Astrocyte (in vitro differentiated cells and primary cell): ENCODE measurements at regions not wholly inside any gene's neighbourhood (a gene's known extent, or its start where the extent isn't known, plus 50 kb on each side); places are given as distances from the start of the nearest gene placed in this dataset.

ENCODE experiments used
- DNase-seq: peaks from one replicate; pipeline ENCODE4 v3.0.0-alpha.2; 2010; ENCODE audit warnings: low read depth
- FAIRE-seq: peaks from 2 replicates; lab custom pipeline; 2011; peaks lifted over from hg19 to GRCh38; lab: Jason Lieb, UNC
- H2AFZ ChIP-seq: 2 replicates; pipeline ENCODE4 v1.6.0; 2012; ENCODE audit warnings: low read depth, low read length, inconsistent platforms
- H3K27ac ChIP-seq: 2 replicates; pipeline ENCODE4 v1.5.1; 2011; ENCODE audit warnings: low read depth, low read length, inconsistent platforms
- H3K27me3 ChIP-seq: 2 replicates; pipeline ENCODE4 v1.6.0; 2011; ENCODE audit warnings: low read length, inconsistent platforms; ENCODE audit not compliant: insufficient read depth
- H3K36me3 ChIP-seq: 2 replicates; pipeline ENCODE4 v1.5.1; 2011; ENCODE audit warnings: low read length, inconsistent platforms; ENCODE audit not compliant: insufficient read depth
- H3K4me1 ChIP-seq: 2 replicates; pipeline ENCODE4 v1.5.1; 2011; ENCODE audit warnings: low read length, inconsistent platforms; ENCODE audit not compliant: insufficient read depth
- H3K4me2 ChIP-seq: 2 replicates; pipeline ENCODE4 v1.6.0; 2012; ENCODE audit warnings: low read length, inconsistent platforms
- H3K4me3 ChIP-seq: 2 replicates; pipeline ENCODE4 v1.5.1; 2011; ENCODE audit warnings: low read depth, mild to moderate bottlenecking, low read length, inconsistent platforms; ENCODE audit not compliant: insufficient read depth
- H3K79me2 ChIP-seq: 2 replicates; pipeline ENCODE4 v1.6.0; 2012; ENCODE audit warnings: mild to moderate bottlenecking, low read length, inconsistent platforms; ENCODE audit not compliant: insufficient read depth
- H3K9ac ChIP-seq: 2 replicates; pipeline ENCODE4 v1.6.0; 2012; ENCODE audit warnings: mild to moderate bottlenecking, low read length, inconsistent platforms
- H3K9me3 ChIP-seq: 2 replicates; pipeline ENCODE4 v1.5.1; 2012; ENCODE audit warnings: low read depth, mild to moderate bottlenecking, low read length, inconsistent platforms; ENCODE audit not compliant: insufficient read depth
- H4K20me1 ChIP-seq: 2 replicates; pipeline ENCODE4 v1.6.0; 2012; ENCODE audit warnings: low read length, inconsistent platforms; ENCODE audit not compliant: insufficient read depth
- H3K27ac Mint-ChIP-seq: one replicate; pipeline ENCODE4 v1.8.0; 2021; ENCODE audit warnings: mild to moderate bottlenecking, mixed read lengths; ENCODE audit not compliant: unreplicated experiment
- H3K27me3 Mint-ChIP-seq: one replicate; pipeline ENCODE4 v1.8.0; 2021; ENCODE audit warnings: low read depth, mixed read lengths; ENCODE audit not compliant: unreplicated experiment
- H3K36me3 Mint-ChIP-seq: one replicate; pipeline ENCODE4 v1.8.0; 2021; ENCODE audit warnings: low read depth, mixed read lengths; ENCODE audit not compliant: unreplicated experiment
- H3K4me1 Mint-ChIP-seq: one replicate; pipeline ENCODE4 v1.8.0; 2021; ENCODE audit warnings: low read depth, mixed read lengths; ENCODE audit not compliant: unreplicated experiment
- H3K4me3 Mint-ChIP-seq: one replicate; pipeline ENCODE4 v1.8.0; 2021; ENCODE audit warnings: mild to moderate bottlenecking, moderate library complexity, mixed read lengths; ENCODE audit not compliant: unreplicated experiment
- H3K9me3 Mint-ChIP-seq: one replicate; pipeline ENCODE4 v1.8.0; 2021; ENCODE audit warnings: mild to moderate bottlenecking, mixed read lengths; ENCODE audit not compliant: unreplicated experiment
- CTCF ChIP-seq: IDR thresholded peaks from 2 replicates; pipeline ENCODE4 v1.5.1; 2011; ENCODE audit warnings: low read depth, mild to moderate bottlenecking, inconsistent platforms, low read length, moderate library complexity; ENCODE audit not compliant: insufficient read depth
- EZH2 ChIP-seq: IDR thresholded peaks from 2 replicates; pipeline ENCODE4 v1.6.1; 2012; ENCODE audit warnings: mild to moderate bottlenecking, low read length, inconsistent platforms; ENCODE audit not compliant: insufficient read depth

- Histone ChIP-seq H4K20me1 (no peaks in the 10 kb centered on the region), H3K27me3 (no peaks in the 10 kb centered on the region), H3K4me3 (no peak overlapping the region), H3K79me2 (no peaks in the 10 kb centered on the region), H2AFZ (no peak overlapping the region), H3K9ac (no peak overlapping the region), H3K9me3 (no peaks in the 10 kb centered on the region), H3K4me1 (no peaks in the 10 kb centered on the region), H3K4me2 (no peak overlapping the region), H3K36me3 (no peaks in the 10 kb centered on the region), H3K27ac (no peak overlapping the region)
- FAIRE-seq (no peak), DNase-seq (peak; percentile 37)
- Mint-ChIP-seq H3K4me3 (no peak overlapping the region), H3K9me3 (no peaks in the 10 kb centered on the region), H3K36me3 (no peaks in the 10 kb centered on the region), H3K4me1 (peaks cover 3% of the 10 kb centered on the region), H3K27me3 (no peaks in the 10 kb centered on the region), H3K27ac (no peak overlapping the region)
- TF ChIP-seq CTCF (no peak), EZH2 (no peak)
Observed at GRCh38 chr15:58340176-58340575, 91.6 kb upstream of the LIPC start.

GRCh38 chr15:58342508-58342907 is 89.3 kb upstream of the LIPC start:
- Mint-ChIP-seq H3K9me3 (peaks cover 1% of the 10 kb centered on the region), H3K27me3 (no peaks in the 10 kb centered on the region), H3K36me3 (no peaks in the 10 kb centered on the region), H3K27ac (no peak overlapping the region), H3K4me1 (no peaks in the 10 kb centered on the region), H3K4me3 (no peak overlapping the region)
- no peaks in the 10 kb centered on the region for H4K20me1 ChIP-seq
- H3K9ac ChIP-seq, result no peak overlapping the region
- no peak overlapping the region for H3K27ac ChIP-seq
- H3K36me3 ChIP-seq, result no peaks in the 10 kb centered on the region
- H3K4me2 ChIP-seq, result no peak overlapping the region
- FAIRE-seq, result no peak
- H2AFZ ChIP-seq, result no peak overlapping the region
- no peak for DNase-seq
- H3K4me3 ChIP-seq, result no peak overlapping the region
- no peaks in the 10 kb centered on the region for H3K79me2 ChIP-seq
- peaks cover 3% of the 10 kb centered on the region for H3K4me1 ChIP-seq
- TF ChIP-seq EZH2 (no peak), CTCF (no peak)
- no peaks in the 10 kb centered on the region for H3K27me3 ChIP-seq
- H3K9me3 ChIP-seq, result no peaks in the 10 kb centered on the region

- no peak for TF ChIP-seq EZH2
- no peak for TF ChIP-seq CTCF
- no peak overlapping the region for H3K27ac Mint-ChIP-seq
- H3K9ac ChIP-seq, result no peak overlapping the region
- no peak overlapping the region for H3K4me2 ChIP-seq
- H3K4me1 ChIP-seq, result peaks cover 3% of the 10 kb centered on the region
- no peaks in the 10 kb centered on the region for H3K36me3 Mint-ChIP-seq
- DNase-seq (no peak), FAIRE-seq (no peak)
- no peaks in the 10 kb centered on the region for H3K79me2 ChIP-seq
- no peak overlapping the region for H3K27ac ChIP-seq
- H2AFZ ChIP-seq, result no peak overlapping the region
- no peaks in the 10 kb centered on the region for H4K20me1 ChIP-seq
- no peak overlapping the region for H3K4me3 Mint-ChIP-seq
- H3K36me3 ChIP-seq, result no peaks in the 10 kb centered on the region
- H3K9me3 Mint-ChIP-seq, result peaks cover 1% of the 10 kb centered on the region
- H3K9me3 ChIP-seq, result no peaks in the 10 kb centered on the region
- H3K4me3 ChIP-seq, result no peak overlapping the region
- no peaks in the 10 kb centered on the region for H3K4me1 Mint-ChIP-seq
- no peaks in the 10 kb centered on the region for H3K27me3 ChIP-seq
- H3K27me3 Mint-ChIP-seq, result no peaks in the 10 kb centered on the region
Observed at GRCh38 chr15:58344213-58345070, 87.3 kb upstream of the LIPC start.
